GM23338 (cell line): ENCODE measurements at regions not wholly inside any gene's neighbourhood (a gene's known extent, or its start where the extent isn't known, plus 50 kb on each side); places are given as distances from the start of the nearest gene placed in this dataset.

ENCODE experiments used
- ATAC-seq: fragments of 200-7000 bp; cut with Tn5 transposase; 3 replicates; pipeline ENCODE4 v1.9.1; 2020
- DNase-seq: peaks from one replicate; pipeline ENCODE4 v3.0.0-alpha.2; 2015; ENCODE audit warnings: low spot score
- H2AFZ ChIP-seq: fragments of 200-600 bp; sonication (generic); 2 replicates; pipeline ENCODE4 v1.8.0; 2016; ENCODE audit warnings: antibody characterized with exemption, mild to moderate bottlenecking, moderate library complexity
- H3F3A ChIP-seq: fragments of 200-600 bp; sonication (generic); replicated peaks from 2 replicates; pipeline ENCODE4 v1.8.0; 2017; ENCODE audit warnings: antibody characterized with exemption, mixed run types, low read depth
- H3K27ac ChIP-seq: fragments of 200-600 bp; sonication (generic); 2 replicates; pipeline ENCODE4 v1.6.1; 2016; ENCODE audit warnings: low read depth
- H3K27me3 ChIP-seq: fragments of 200-600 bp; sonication (generic); 2 replicates; pipeline ENCODE4 v1.8.0; 2016; ENCODE audit warnings: mild to moderate bottlenecking, mixed run types, moderate library complexity; ENCODE audit not compliant: insufficient read depth
- H3K36me3 ChIP-seq: fragments of 200-600 bp; sonication (generic); 2 replicates; pipeline ENCODE4 v1.8.0; 2016; ENCODE audit warnings: mild to moderate bottlenecking; ENCODE audit not compliant: insufficient read depth
- H3K4me1 ChIP-seq: fragments of 200-600 bp; sonication (generic); 2 replicates; pipeline ENCODE4 v1.8.0; 2016; ENCODE audit warnings: mild to moderate bottlenecking, moderate library complexity; ENCODE audit not compliant: insufficient read depth
- H3K4me2 ChIP-seq: fragments of 200-600 bp; sonication (generic); 2 replicates; pipeline ENCODE4 v1.7.1; 2017; ENCODE audit warnings: mixed run types
- H3K4me3 ChIP-seq: fragments of 200-600 bp; sonication (generic); 2 replicates; pipeline ENCODE4 v1.6.1; 2016; ENCODE audit warnings: mixed run types
- H3K79me2 ChIP-seq: fragments of 200-600 bp; sonication (generic); replicated peaks from 2 replicates; pipeline ENCODE4 v1.8.0; 2017; ENCODE audit warnings: mild to moderate bottlenecking; ENCODE audit not compliant: insufficient read depth
- H3K9me2 ChIP-seq: fragments of 200-600 bp; sonication (generic); 2 replicates; pipeline ENCODE4 v1.8.0; 2017; ENCODE audit not compliant: insufficient read depth
- H4K20me1 ChIP-seq: fragments of 200-600 bp; sonication (generic); replicated peaks from 2 replicates; pipeline ENCODE4 v1.8.0; 2017; ENCODE audit warnings: mild to moderate bottlenecking; ENCODE audit not compliant: insufficient read depth
- H3K27ac Mint-ChIP-seq: 2 replicates; pipeline ENCODE4 v1.8.0; 2020; ENCODE audit warnings: inconsistent platforms, mild to moderate bottlenecking, moderate library complexity, mixed read lengths
- H3K27me3 Mint-ChIP-seq: 3 replicates; pipeline ENCODE4 v1.8.0; 2022; ENCODE audit warnings: low read depth, mild to moderate bottlenecking, moderate library complexity, mixed read lengths, inconsistent platforms; ENCODE audit not compliant: insufficient read depth, poor library complexity
- H3K36me3 Mint-ChIP-seq: 3 replicates; pipeline ENCODE4 v1.8.0; 2021; ENCODE audit warnings: low read depth, mild to moderate bottlenecking, inconsistent platforms, moderate library complexity, mixed read lengths
- H3K4me1 Mint-ChIP-seq: 3 replicates; pipeline ENCODE4 v1.8.0; 2020; ENCODE audit warnings: mild to moderate bottlenecking, inconsistent platforms, mixed read lengths
- H3K4me3 Mint-ChIP-seq: 3 replicates; pipeline ENCODE4 v1.8.0; 2021; ENCODE audit warnings: moderate library complexity, mild to moderate bottlenecking, inconsistent platforms, mixed read lengths
- H3K9me3 Mint-ChIP-seq: 3 replicates; pipeline ENCODE4 v1.8.0; 2020; ENCODE audit warnings: moderate library complexity, mild to moderate bottlenecking, inconsistent platforms, mixed read lengths
- CREB1 ChIP-seq: fragments of 250-450 bp; sonication (Bioruptor Pico); IDR thresholded peaks from 2 replicates; pipeline ENCODE4 v1.5.0; 2020; ENCODE audit warnings: low read depth, mild to moderate bottlenecking, moderate library complexity
- CTCF ChIP-seq, 2 experiments: fragments of 200-600 bp in 1 of 2; sonication (generic) in 1 of 2; conservative IDR thresholded peaks; 2 replicates each; pipeline versions ENCODE4 v1.5.1 to v1.6.1; 2016 to 2017; ENCODE audit warnings: antibody characterized with exemption in 2 of 2, low read depth in 2 of 2, mild to moderate bottlenecking in 2 of 2, moderate library complexity in 1 of 2
- JUNB ChIP-seq: IDR thresholded peaks from one replicate; pipeline ENCODE4 v1.6.1; 2016; ENCODE audit warnings: antibody characterized with exemption; ENCODE audit not compliant: unreplicated experiment
- NANOG ChIP-seq: IDR thresholded peaks from 2 replicates; pipeline ENCODE4 v1.6.1; 2016; ENCODE audit warnings: antibody characterized with exemption, borderline replicate concordance
- REST ChIP-seq: IDR thresholded peaks from one replicate; pipeline ENCODE4 v1.6.1; 2018; ENCODE audit warnings: antibody characterized with exemption; ENCODE audit not compliant: unreplicated experiment
- STAT1 ChIP-seq: IDR thresholded peaks from one replicate; pipeline ENCODE4 v1.6.1; 2016; ENCODE audit warnings: antibody characterized with exemption; ENCODE audit not compliant: unreplicated experiment
- ZNF331 ChIP-seq: fragments of 250-450 bp; sonication (Bioruptor Pico); IDR thresholded peaks from 2 replicates; pipeline ENCODE4 v1.5.0; 2020; ENCODE audit warnings: low read depth, mild to moderate bottlenecking, moderate library complexity
- TF ChIP-seq, protein P1 (sequence below): fragments of 250-450 bp; sonication (Bioruptor Pico); IDR thresholded peaks from 2 replicates; pipeline ENCODE4 v1.5.0; 2020; ENCODE audit warnings: mild to moderate bottlenecking, moderate library complexity
- TF ChIP-seq, protein P2 (sequence below): IDR thresholded peaks from 2 replicates; pipeline ENCODE4 v1.6.1; 2016; ENCODE audit warnings: antibody characterized with exemption

DNA sequence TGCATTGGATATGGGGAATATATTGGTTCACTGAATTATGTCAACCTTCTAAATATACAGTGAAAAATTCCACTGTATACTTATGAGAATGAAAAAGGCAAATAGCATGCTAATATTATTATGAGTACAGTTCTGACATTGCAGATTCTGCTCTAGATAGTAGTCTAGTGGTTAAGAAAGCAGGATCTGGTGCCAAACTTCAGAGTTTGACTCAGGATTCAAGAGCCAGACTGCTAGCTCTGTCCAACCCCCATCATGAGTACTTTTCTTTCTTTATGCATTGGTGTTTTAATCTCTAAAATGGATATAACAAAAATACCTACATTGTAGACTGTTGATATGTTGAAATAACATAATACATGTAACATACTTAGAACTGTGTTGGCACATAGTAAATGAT, 57.3 kb upstream of the PLSCR4 start (continued):
- TF ChIP-seq, protein P1, sequence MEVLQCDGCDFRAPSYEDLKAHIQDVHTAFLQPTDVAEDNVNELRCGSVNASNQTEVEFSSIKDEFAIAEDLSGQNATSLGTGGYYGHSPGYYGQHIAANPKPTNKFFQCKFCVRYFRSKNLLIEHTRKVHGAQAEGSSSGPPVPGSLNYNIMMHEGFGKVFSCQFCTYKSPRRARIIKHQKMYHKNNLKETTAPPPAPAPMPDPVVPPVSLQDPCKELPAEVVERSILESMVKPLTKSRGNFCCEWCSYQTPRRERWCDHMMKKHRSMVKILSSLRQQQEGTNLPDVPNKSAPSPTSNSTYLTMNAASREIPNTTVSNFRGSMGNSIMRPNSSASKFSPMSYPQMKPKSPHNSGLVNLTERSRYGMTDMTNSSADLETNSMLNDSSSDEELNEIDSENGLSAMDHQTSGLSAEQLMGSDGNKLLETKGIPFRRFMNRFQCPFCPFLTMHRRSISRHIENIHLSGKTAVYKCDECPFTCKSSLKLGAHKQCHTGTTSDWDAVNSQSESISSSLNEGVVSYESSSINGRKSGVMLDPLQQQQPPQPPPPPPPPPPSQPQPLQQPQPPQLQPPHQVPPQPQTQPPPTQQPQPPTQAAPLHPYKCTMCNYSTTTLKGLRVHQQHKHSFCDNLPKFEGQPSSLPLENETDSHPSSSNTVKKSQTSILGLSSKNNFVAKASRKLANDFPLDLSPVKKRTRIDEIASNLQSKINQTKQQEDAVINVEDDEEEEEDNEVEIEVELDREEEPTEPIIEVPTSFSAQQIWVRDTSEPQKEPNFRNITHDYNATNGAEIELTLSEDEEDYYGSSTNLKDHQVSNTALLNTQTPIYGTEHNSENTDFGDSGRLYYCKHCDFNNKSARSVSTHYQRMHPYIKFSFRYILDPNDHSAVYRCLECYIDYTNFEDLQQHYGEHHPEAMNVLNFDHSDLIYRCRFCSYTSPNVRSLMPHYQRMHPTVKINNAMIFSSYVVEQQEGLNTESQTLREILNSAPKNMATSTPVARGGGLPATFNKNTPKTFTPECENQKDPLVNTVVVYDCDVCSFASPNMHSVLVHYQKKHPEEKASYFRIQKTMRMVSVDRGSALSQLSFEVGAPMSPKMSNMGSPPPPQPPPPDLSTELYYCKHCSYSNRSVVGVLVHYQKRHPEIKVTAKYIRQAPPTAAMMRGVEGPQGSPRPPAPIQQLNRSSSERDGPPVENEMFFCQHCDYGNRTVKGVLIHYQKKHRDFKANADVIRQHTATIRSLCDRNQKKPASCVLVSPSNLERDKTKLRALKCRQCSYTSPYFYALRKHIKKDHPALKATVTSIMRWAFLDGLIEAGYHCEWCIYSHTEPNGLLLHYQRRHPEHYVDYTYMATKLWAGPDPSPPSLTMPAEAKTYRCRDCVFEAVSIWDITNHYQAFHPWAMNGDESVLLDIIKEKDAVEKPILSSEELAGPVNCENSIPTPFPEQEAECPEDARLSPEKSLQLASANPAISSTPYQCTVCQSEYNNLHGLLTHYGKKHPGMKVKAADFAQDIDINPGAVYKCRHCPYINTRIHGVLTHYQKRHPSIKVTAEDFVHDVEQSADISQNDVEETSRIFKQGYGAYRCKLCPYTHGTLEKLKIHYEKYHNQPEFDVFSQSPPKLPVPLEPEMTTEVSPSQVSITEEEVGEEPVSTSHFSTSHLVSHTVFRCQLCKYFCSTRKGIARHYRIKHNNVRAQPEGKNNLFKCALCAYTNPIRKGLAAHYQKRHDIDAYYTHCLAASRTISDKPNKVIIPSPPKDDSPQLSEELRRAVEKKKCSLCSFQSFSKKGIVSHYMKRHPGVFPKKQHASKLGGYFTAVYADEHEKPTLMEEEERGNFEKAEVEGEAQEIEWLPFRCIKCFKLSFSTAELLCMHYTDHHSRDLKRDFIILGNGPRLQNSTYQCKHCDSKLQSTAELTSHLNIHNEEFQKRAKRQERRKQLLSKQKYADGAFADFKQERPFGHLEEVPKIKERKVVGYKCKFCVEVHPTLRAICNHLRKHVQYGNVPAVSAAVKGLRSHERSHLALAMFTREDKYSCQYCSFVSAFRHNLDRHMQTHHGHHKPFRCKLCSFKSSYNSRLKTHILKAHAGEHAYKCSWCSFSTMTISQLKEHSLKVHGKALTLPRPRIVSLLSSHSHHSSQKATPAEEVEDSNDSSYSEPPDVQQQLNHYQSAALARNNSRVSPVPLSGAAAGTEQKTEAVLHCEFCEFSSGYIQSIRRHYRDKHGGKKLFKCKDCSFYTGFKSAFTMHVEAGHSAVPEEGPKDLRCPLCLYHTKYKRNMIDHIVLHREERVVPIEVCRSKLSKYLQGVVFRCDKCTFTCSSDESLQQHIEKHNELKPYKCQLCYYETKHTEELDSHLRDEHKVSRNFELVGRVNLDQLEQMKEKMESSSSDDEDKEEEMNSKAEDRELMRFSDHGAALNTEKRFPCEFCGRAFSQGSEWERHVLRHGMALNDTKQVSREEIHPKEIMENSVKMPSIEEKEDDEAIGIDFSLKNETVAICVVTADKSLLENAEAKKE (CRISPR knock-in tag), result no peak

DNA sequence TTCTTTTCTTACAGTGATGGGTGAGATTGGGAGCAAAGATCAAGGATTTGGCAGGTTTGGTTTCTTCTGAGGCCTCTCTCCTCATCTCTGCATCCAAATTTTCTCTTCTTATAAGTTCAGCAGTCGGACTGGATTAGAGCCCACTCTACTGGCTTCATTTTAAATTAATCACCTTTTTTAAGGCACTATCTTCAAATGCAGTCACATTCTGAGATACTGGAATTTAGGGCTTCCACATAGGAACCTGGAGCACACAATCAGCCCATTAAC, 56.5 kb upstream of the PLSCR4 start:
- H3K4me3 Mint-ChIP-seq, result no peak overlapping the region
- no peaks in the 10 kb centered on the region for H3K36me3 ChIP-seq
- no peak overlapping the region for H3K27ac Mint-ChIP-seq
- no peak overlapping the region for H3K4me3 ChIP-seq
- no peak overlapping the region for H3K4me2 ChIP-seq
- no peaks in the 10 kb centered on the region for H3K27me3 ChIP-seq
- H3K36me3 Mint-ChIP-seq, result no peaks in the 10 kb centered on the region; the same call in 2 of the 3 replicates
- H4K20me1 ChIP-seq, result no peaks in the 10 kb centered on the region
- H3K4me1 ChIP-seq, result no peaks in the 10 kb centered on the region
- no peak for DNase-seq
- peaks cover 9% of the 10 kb centered on the region; the same call in 2 of the 3 replicates for H3K9me3 Mint-ChIP-seq
- no peaks in the 10 kb centered on the region for H3K79me2 ChIP-seq
- no peaks in the 10 kb centered on the region for H3K4me1 Mint-ChIP-seq
- H3K27ac ChIP-seq, result no peak overlapping the region
- no peaks in the 10 kb centered on the region for H3K27me3 Mint-ChIP-seq
- H3F3A ChIP-seq, result no peaks in the 10 kb centered on the region
- no peak for ATAC-seq
- no peak overlapping the region for H2AFZ ChIP-seq
- no peaks in the 10 kb centered on the region; the same call in 1 of the 2 replicates for H3K9me2 ChIP-seq
- no peak for TF ChIP-seq REST
- no peak for TF ChIP-seq CTCF (conservative IDR thresholded peaks at IDR 0.05; ENCODE audit: low read depth in 2 of 2)
- TF ChIP-seq CREB1, result no peak
- TF ChIP-seq STAT1, result no peak
- TF ChIP-seq, protein P2, sequence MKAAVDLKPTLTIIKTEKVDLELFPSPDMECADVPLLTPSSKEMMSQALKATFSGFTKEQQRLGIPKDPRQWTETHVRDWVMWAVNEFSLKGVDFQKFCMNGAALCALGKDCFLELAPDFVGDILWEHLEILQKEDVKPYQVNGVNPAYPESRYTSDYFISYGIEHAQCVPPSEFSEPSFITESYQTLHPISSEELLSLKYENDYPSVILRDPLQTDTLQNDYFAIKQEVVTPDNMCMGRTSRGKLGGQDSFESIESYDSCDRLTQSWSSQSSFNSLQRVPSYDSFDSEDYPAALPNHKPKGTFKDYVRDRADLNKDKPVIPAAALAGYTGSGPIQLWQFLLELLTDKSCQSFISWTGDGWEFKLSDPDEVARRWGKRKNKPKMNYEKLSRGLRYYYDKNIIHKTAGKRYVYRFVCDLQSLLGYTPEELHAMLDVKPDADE, result no peak
- no peak for TF ChIP-seq NANOG
- TF ChIP-seq JUNB, result no peak
- TF ChIP-seq ZNF331 (CRISPR knock-in tag), result no peak
